HEK293 (cell line): ENCODE measurements at regions not wholly inside any gene's neighbourhood (a gene's known extent, or its start where the extent isn't known, plus 50 kb on each side); places are given as distances from the start of the nearest gene placed in this dataset.

Experiments
- CTCF ChIA-PET: fragments of 350-600 bp; formaldehyde crosslinking; extraction: SDS; loops from one replicate; lab custom pipeline; 2021; ENCODE audit warnings: antibody characterized with exemption; lab: Yijun Ruan, JAX
- POLR2A ChIA-PET: fragments of 300-600 bp; formaldehyde crosslinking; extraction: SDS; loops from one replicate; lab custom pipeline; 2020; ENCODE audit warnings: antibody characterized with exemption, inconsistent platforms; lab: Yijun Ruan, JAX
- H3K27ac ChIP-seq: fragments of 200-500 bp; sonication (Bioruptor generic); 2 replicates; pipeline ENCODE4 v1.5.1; 2014; ENCODE audit warnings: low read depth, low read length, control low read depth, inconsistent platforms; ENCODE audit errors: extremely low read depth
- H3K36me3 ChIP-seq, 2 experiments: fragments of 200-500 bp in 1 of 2; sonication (Bioruptor generic) in 1 of 2; 1 replicate in 1 of 2; 2 replicates in 1 of 2; pipeline ENCODE4 v1.5.1; 2014 to 2017; ENCODE audit warnings: inconsistent platforms in 2 of 2, low read length in 2 of 2; ENCODE audit not compliant: control insufficient read depth in 2 of 2, insufficient read depth in 1 of 2
- H3K4me1 ChIP-seq: fragments of 200-500 bp; sonication (Bioruptor generic); 2 replicates; pipeline ENCODE4 v1.5.1; 2014; ENCODE audit warnings: mild to moderate bottlenecking, low read length, inconsistent platforms; ENCODE audit not compliant: control insufficient read depth, insufficient read depth
- H3K4me3 ChIP-seq: 2 replicates; pipeline ENCODE4 v1.5.1; 2011; ENCODE audit warnings: low read depth, mild to moderate bottlenecking, control low read depth, low read length, moderate library complexity
- H3K9me3 ChIP-seq: fragments of 200-500 bp; sonication (Bioruptor generic); 2 replicates; pipeline ENCODE4 v1.5.1; 2014; ENCODE audit warnings: low read depth, low read length, inconsistent platforms; ENCODE audit not compliant: control insufficient read depth, insufficient read depth
- EGR2 ChIP-seq: fragments of 450-650 bp; formaldehyde crosslinking; IDR thresholded peaks from 2 replicates; pipeline ENCODE4 v1.5.1; 2016; ENCODE audit warnings: low read depth, missing biosample characterization, missing genetic modification characterization
- GFI1B ChIP-seq: fragments of 450-650 bp; formaldehyde crosslinking; IDR thresholded peaks from 2 replicates; pipeline ENCODE4 v1.5.1; 2016; ENCODE audit warnings: missing biosample characterization, missing genetic modification characterization
- GLI4 ChIP-seq: fragments of 450-650 bp; formaldehyde crosslinking; IDR thresholded peaks from 2 replicates; pipeline ENCODE4 v1.5.1; 2016; ENCODE audit warnings: missing biosample characterization, missing genetic modification characterization
- GLIS1 ChIP-seq: fragments of 450-650 bp; formaldehyde crosslinking; IDR thresholded peaks from 2 replicates; pipeline ENCODE4 v1.5.1; 2016; ENCODE audit warnings: missing biosample characterization, missing genetic modification characterization
- HOXA7 ChIP-seq: sonication (generic); formaldehyde crosslinking; IDR thresholded peaks from 2 replicates; pipeline ENCODE4 v1.8.1; 2022; ENCODE audit warnings: missing genetic modification reagents, borderline replicate concordance
- HOXC10 ChIP-seq: sonication (generic); formaldehyde crosslinking; IDR thresholded peaks from 2 replicates; pipeline ENCODE4 v1.8.1; 2023; ENCODE audit warnings: mild to moderate bottlenecking, missing genetic modification reagents
- HOXD13 ChIP-seq: sonication (generic); formaldehyde crosslinking; IDR thresholded peaks from 2 replicates; pipeline ENCODE4 v1.8.0; 2022; ENCODE audit warnings: missing genetic modification reagents, borderline replicate concordance
- OSR2 ChIP-seq: fragments of 450-650 bp; formaldehyde crosslinking; IDR thresholded peaks from 2 replicates; pipeline ENCODE4 v1.5.1; 2016; ENCODE audit warnings: missing biosample characterization, missing genetic modification characterization
- PBX3 ChIP-seq: sonication (generic); formaldehyde crosslinking; IDR thresholded peaks from 2 replicates; pipeline ENCODE4 v1.8.1; 2022; ENCODE audit warnings: mild to moderate bottlenecking, moderate library complexity, missing genetic modification reagents
- PRDM6 ChIP-seq: fragments of 450-650 bp; formaldehyde crosslinking; IDR thresholded peaks from 2 replicates; pipeline ENCODE4 v1.5.1; 2017; ENCODE audit warnings: missing biosample characterization, missing genetic modification characterization
- ZBTB1 ChIP-seq: fragments of 450-650 bp; formaldehyde crosslinking; IDR thresholded peaks from 2 replicates; pipeline ENCODE4 v1.5.1; 2016; ENCODE audit warnings: missing biosample characterization, missing genetic modification characterization
- ZBTB17 ChIP-seq: fragments of 450-650 bp; formaldehyde crosslinking; IDR thresholded peaks from 2 replicates; pipeline ENCODE4 v1.5.1; 2016; ENCODE audit warnings: missing biosample characterization, missing genetic modification characterization
- ZBTB21 ChIP-seq: fragments of 450-650 bp; formaldehyde crosslinking; IDR thresholded peaks from 2 replicates; pipeline ENCODE4 v1.5.1; 2017; ENCODE audit warnings: missing biosample characterization, missing genetic modification characterization
- ZFP3 ChIP-seq: fragments of 450-650 bp; formaldehyde crosslinking; IDR thresholded peaks from 2 replicates; pipeline ENCODE4 v1.5.1; 2016; ENCODE audit warnings: low read depth, missing biosample characterization, missing genetic modification characterization
- ZNF121 ChIP-seq: fragments of 450-650 bp; formaldehyde crosslinking; IDR thresholded peaks from 2 replicates; pipeline ENCODE4 v1.5.1; 2016; ENCODE audit warnings: missing biosample characterization, missing genetic modification characterization
- ZNF239 ChIP-seq: fragments of 450-650 bp; formaldehyde crosslinking; IDR thresholded peaks from 2 replicates; pipeline ENCODE4 v1.5.1; 2016; ENCODE audit warnings: missing biosample characterization, missing genetic modification characterization
- ZNF302 ChIP-seq: fragments of 450-650 bp; formaldehyde crosslinking; IDR thresholded peaks from 2 replicates; pipeline ENCODE4 v1.5.1; 2016; ENCODE audit warnings: missing biosample characterization, missing genetic modification characterization, low read depth
- ZNF311 ChIP-seq: fragments of 450-650 bp; formaldehyde crosslinking; IDR thresholded peaks from 2 replicates; pipeline ENCODE4 v1.5.1; 2017; ENCODE audit warnings: missing biosample characterization, missing genetic modification characterization, borderline replicate concordance
- ZNF366 ChIP-seq: fragments of 450-650 bp; formaldehyde crosslinking; conservative IDR thresholded peaks from 2 replicates; pipeline ENCODE4 v1.5.1; 2016; ENCODE audit warnings: missing biosample characterization, missing genetic modification characterization
- ZNF394 ChIP-seq: fragments of 450-650 bp; formaldehyde crosslinking; IDR thresholded peaks from 2 replicates; pipeline ENCODE4 v1.5.1; 2016; ENCODE audit warnings: missing biosample characterization, missing genetic modification characterization, mild to moderate bottlenecking, moderate library complexity, borderline replicate concordance
- ZNF510 ChIP-seq: fragments of 450-650 bp; formaldehyde crosslinking; IDR thresholded peaks from 2 replicates; pipeline ENCODE4 v1.5.1; 2018; ENCODE audit warnings: mild to moderate bottlenecking, missing genetic modification characterization, missing biosample characterization; ENCODE audit not compliant: insufficient replicate concordance
- ZNF513 ChIP-seq: fragments of 450-650 bp; IDR thresholded peaks from 2 replicates; pipeline ENCODE4 v1.5.1; 2018; ENCODE audit warnings: missing biosample characterization, missing genetic modification characterization
- ZNF626 ChIP-seq: fragments of 450-650 bp; sonication (Bioruptor Pico); formaldehyde crosslinking; IDR thresholded peaks from 2 replicates; pipeline ENCODE4 v1.5.1; 2018; ENCODE audit warnings: missing biosample characterization, missing genetic modification characterization, inconsistent platforms
- ZNF629 ChIP-seq: fragments of 450-650 bp; formaldehyde crosslinking; IDR thresholded peaks from 2 replicates; pipeline ENCODE4 v1.5.1; 2017; ENCODE audit warnings: missing biosample characterization, missing genetic modification characterization
- ZNF664 ChIP-seq: fragments of 450-650 bp; formaldehyde crosslinking; IDR thresholded peaks from 2 replicates; pipeline ENCODE4 v1.5.1; 2016; ENCODE audit warnings: missing biosample characterization, missing genetic modification characterization
- ZNF776 ChIP-seq: fragments of 450-650 bp; formaldehyde crosslinking; IDR thresholded peaks from 2 replicates; pipeline ENCODE4 v1.5.0; 2017; ENCODE audit warnings: missing biosample characterization, missing genetic modification characterization, borderline replicate concordance
- ZNF785 ChIP-seq: fragments of 450-650 bp; formaldehyde crosslinking; IDR thresholded peaks from 2 replicates; pipeline ENCODE4 v1.5.1; 2016; ENCODE audit warnings: missing biosample characterization, missing genetic modification characterization

GRCh38 chr3:34267088-34267487, 468.7 kb downstream of the PDCD6IP start (continued):
- TF ChIP-seq ZNF302 (tag by site-specific recombination) (no peak), ZNF311 (tag by site-specific recombination) (no peak), HOXD13 (no peak), ZNF239 (no peak), EGR2 (tag by site-specific recombination) (no peak), HOXA7 (CRISPR knock-in tag) (no peak), ZNF366 (tag by site-specific recombination) (no peak)

GRCh38 chr3:34268032-34268709, 469.7 kb downstream of the PDCD6IP start:
- TF ChIP-seq GLI4: no peak
- TF ChIP-seq GFI1B (tag by site-specific recombination): no peak
- no peak for TF ChIP-seq PRDM6
- TF ChIP-seq EGR2 (tag by site-specific recombination): no peak
- TF ChIP-seq ZNF510: no peak
- TF ChIP-seq OSR2 (tag by site-specific recombination): no peak
- no peak for TF ChIP-seq HOXC10 (CRISPR knock-in tag)
- TF ChIP-seq ZNF513: no peak
- TF ChIP-seq ZBTB21 (tag by site-specific recombination): no peak
- TF ChIP-seq ZNF629 (tag by site-specific recombination): no peak
- no peak for TF ChIP-seq ZFP3
- no peak for TF ChIP-seq ZNF776 (tag by site-specific recombination)
- no peak for TF ChIP-seq PBX3 (CRISPR knock-in tag)
- no peak for TF ChIP-seq GLIS1 (tag by site-specific recombination)
- no peak for TF ChIP-seq ZBTB1 (tag by site-specific recombination)
- no peak overlapping the region for H3K4me3 ChIP-seq
- no peaks in the 10 kb centered on the region for H3K4me1 ChIP-seq
- ChIA-PET POLR2A (no interaction called here), CTCF (interaction anchor here (0.6 to 2.1 kb wide), 4 partner anchors 9 to 381 kb away, joined by 3 to 5 read pairs (median 4); no protein-coding TSS in a partner anchor)
- no peak overlapping the region for H3K27ac ChIP-seq
- no peaks in the 10 kb centered on the region for H3K9me3 ChIP-seq
- no peaks in the 10 kb centered on the region for H3K36me3 ChIP-seq

- no peaks in the 10 kb centered on the region for H3K36me3 ChIP-seq
- H3K4me3 ChIP-seq: no peak overlapping the region
- no peak overlapping the region for H3K27ac ChIP-seq
- ChIA-PET CTCF (no interaction called here), POLR2A (no interaction called here)
- no peaks in the 10 kb centered on the region for H3K4me1 ChIP-seq
- H3K9me3 ChIP-seq: no peaks in the 10 kb centered on the region
- TF ChIP-seq ZBTB17 (tag by site-specific recombination) (no peak), ZNF785 (tag by site-specific recombination) (no peak), ZNF121 (tag by site-specific recombination) (no peak), ZNF664 (no peak), ZNF626 (tag by site-specific recombination) (no peak), ZNF394 (tag by site-specific recombination) (no peak)
These were observed 477.4 kb downstream of the PDCD6IP start for GRCh38 chr3:34275811-34276210.
